CD4-positive, alpha-beta T cell (primary cell): ENCODE measurements at regions not wholly inside any gene's neighbourhood (a gene's known extent, or its start where the extent isn't known, plus 50 kb on each side); places are given as distances from the start of the nearest gene placed in this dataset.

Source experiments
- ATAC-seq: fragments of 200-7000 bp; cut with Tn5 transposase; one replicate; pipeline ENCODE4 v1.10.0; 2022; ENCODE audit warnings: mild to moderate bottlenecking; ENCODE audit not compliant: poor library complexity
- CTCF ChIA-PET: fragments of 350-600 bp; sonication (Branson Sonifier 250); formaldehyde crosslinking; loops from one replicate; lab custom pipeline; 2021; ENCODE audit warnings: antibody characterized with exemption, inconsistent platforms; lab: Charles Lee
- POLR2A ChIA-PET: fragments of 350-600 bp; sonication (Branson Sonifier 250); formaldehyde crosslinking; loops from one replicate; lab custom pipeline; 2021; ENCODE audit warnings: antibody characterized with exemption, inconsistent platforms; lab: Charles Lee
- DNase-seq, 14 experiments: peaks; one replicate each; pipeline ENCODE4 v3.0.0-alpha.2; 2013 to 2020; ENCODE audit warnings: mixed read lengths in 2 of 14
- H3K27ac ChIP-seq, 2 donors: one replicate each; pipeline versions ENCODE4 v1.5.1 to v1.7.0; 2013; ENCODE audit warnings: low read length in 2 of 2, low read depth in 1 of 2, mild to moderate bottlenecking in 1 of 2
- H3K27me3 ChIP-seq, 2 experiments: 1 replicate in 1 of 2; 2 replicates in 1 of 2; pipeline versions ENCODE4 v1.6.1 to v1.7.0; 2013; ENCODE audit warnings: low read length in 2 of 2, control low read depth in 1 of 2, mild to moderate bottlenecking in 1 of 2, moderate library complexity in 1 of 2; ENCODE audit not compliant: insufficient read depth in 2 of 2, control insufficient read depth in 1 of 2
- H3K36me3 ChIP-seq: one replicate; pipeline ENCODE4 v1.6.1; 2013; ENCODE audit warnings: low read length, control low read depth; ENCODE audit not compliant: insufficient read depth
- H3K4me1 ChIP-seq: one replicate; pipeline ENCODE4 v1.6.1; 2013; ENCODE audit warnings: low read length, control low read depth; ENCODE audit not compliant: insufficient read depth
- H3K4me3 ChIP-seq: one replicate; pipeline ENCODE4 v1.5.1; 2013; ENCODE audit warnings: mild to moderate bottlenecking, low read length, moderate library complexity
- H3K9me3 ChIP-seq, 2 experiments: 1 replicate in 1 of 2; 2 replicates in 1 of 2; pipeline versions ENCODE4 v1.6.1 to v1.7.0; 2013; ENCODE audit warnings: low read length in 2 of 2, mild to moderate bottlenecking in 2 of 2, control low read depth in 1 of 2, moderate library complexity in 1 of 2; ENCODE audit not compliant: control insufficient read depth in 1 of 2, insufficient read depth in 1 of 2
- H3K27ac Mint-ChIP-seq: one replicate; pipeline ENCODE4 v1.8.0; 2020; ENCODE audit warnings: mixed read lengths
- H3K27me3 Mint-ChIP-seq: one replicate; pipeline ENCODE4 v1.8.0; 2021; ENCODE audit warnings: mixed read lengths
- H3K36me3 Mint-ChIP-seq: one replicate; pipeline ENCODE4 v1.8.0; 2021; ENCODE audit warnings: low read depth, mixed read lengths
- H3K4me1 Mint-ChIP-seq: one replicate; pipeline ENCODE4 v1.8.0; 2021; ENCODE audit warnings: low read depth, mixed read lengths
- H3K4me3 Mint-ChIP-seq: one replicate; pipeline ENCODE4 v1.8.0; 2020; ENCODE audit warnings: mild to moderate bottlenecking, mixed read lengths
- H3K9me3 Mint-ChIP-seq: one replicate; pipeline ENCODE4 v1.8.0; 2020; ENCODE audit warnings: mixed read lengths
- intact Hi-C, 2 experiments: fragments of 100-400 bp; cut with DNase I in 1 of 2; cut with micrococcal nuclease in 1 of 2; formaldehyde crosslinking; loops; one replicate each; pipeline versions ENCODE4 v1.15.1 to v1.9.0; 2023 to 2025; cut with DNase I, micrococcal nuclease
- TF ChIP-seq, protein P1 (sequence below): fragments of 200-600 bp; IDR thresholded peaks from one replicate; pipeline ENCODE4 v1.8.0; 2022; ENCODE audit warnings: antibody characterized with exemption, mild to moderate bottlenecking

DNA sequence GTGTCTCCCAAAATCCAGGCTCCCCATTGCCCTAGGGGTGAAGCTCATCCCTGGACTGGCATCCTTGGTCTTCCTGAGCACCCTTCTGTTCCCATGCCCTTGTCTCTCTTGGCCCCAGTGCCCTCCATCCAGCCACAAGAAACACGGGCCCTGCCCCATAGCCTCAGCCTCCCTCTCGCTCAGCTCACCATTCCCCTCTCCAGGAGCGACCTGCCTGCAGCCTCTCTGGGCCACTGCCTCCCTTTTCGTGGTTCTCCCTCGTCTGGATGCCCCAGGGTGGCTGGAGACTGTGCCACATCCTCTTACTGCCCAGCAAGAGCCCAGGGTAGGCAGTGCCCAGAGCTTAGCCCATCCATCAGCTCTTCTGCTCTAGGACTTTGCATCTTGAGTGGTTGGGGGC, 532.1 kb downstream of the TBC1D22A start:
- peaks cover 0 to 14% of the 10 kb centered on the region in 2 experiments for H3K9me3 ChIP-seq
- Mint-ChIP-seq H3K27ac (no peak overlapping the region), H3K9me3 (no peaks in the 10 kb centered on the region), H3K4me1 (no peaks in the 10 kb centered on the region), H3K36me3 (no peaks in the 10 kb centered on the region), H3K27me3 (peaks cover 10% of the 10 kb centered on the region), H3K4me3 (no peak overlapping the region)
- no peaks in the 10 kb centered on the region for H3K4me1 ChIP-seq
- TF ChIP-seq, protein P1, sequence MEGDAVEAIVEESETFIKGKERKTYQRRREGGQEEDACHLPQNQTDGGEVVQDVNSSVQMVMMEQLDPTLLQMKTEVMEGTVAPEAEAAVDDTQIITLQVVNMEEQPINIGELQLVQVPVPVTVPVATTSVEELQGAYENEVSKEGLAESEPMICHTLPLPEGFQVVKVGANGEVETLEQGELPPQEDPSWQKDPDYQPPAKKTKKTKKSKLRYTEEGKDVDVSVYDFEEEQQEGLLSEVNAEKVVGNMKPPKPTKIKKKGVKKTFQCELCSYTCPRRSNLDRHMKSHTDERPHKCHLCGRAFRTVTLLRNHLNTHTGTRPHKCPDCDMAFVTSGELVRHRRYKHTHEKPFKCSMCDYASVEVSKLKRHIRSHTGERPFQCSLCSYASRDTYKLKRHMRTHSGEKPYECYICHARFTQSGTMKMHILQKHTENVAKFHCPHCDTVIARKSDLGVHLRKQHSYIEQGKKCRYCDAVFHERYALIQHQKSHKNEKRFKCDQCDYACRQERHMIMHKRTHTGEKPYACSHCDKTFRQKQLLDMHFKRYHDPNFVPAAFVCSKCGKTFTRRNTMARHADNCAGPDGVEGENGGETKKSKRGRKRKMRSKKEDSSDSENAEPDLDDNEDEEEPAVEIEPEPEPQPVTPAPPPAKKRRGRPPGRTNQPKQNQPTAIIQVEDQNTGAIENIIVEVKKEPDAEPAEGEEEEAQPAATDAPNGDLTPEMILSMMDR, result no peak
- DNase-seq, result no peak
- H3K4me3 ChIP-seq, result no peak overlapping the region
- ATAC-seq, result no peak
- H3K27me3 ChIP-seq, result peaks cover 0 to 2% of the 10 kb centered on the region in 2 experiments
- intact Hi-C loops, result no loop called here
- CTCF ChIA-PET, result interaction anchor here (0.5 kb wide), 1 partner anchor 12 kb away, joined by 3 read pairs; no protein-coding TSS in a partner anchor
- POLR2A ChIA-PET, result no interaction called here
- no peak overlapping the region for H3K27ac ChIP-seq
- H3K36me3 ChIP-seq, result no peaks in the 10 kb centered on the region

DNA sequence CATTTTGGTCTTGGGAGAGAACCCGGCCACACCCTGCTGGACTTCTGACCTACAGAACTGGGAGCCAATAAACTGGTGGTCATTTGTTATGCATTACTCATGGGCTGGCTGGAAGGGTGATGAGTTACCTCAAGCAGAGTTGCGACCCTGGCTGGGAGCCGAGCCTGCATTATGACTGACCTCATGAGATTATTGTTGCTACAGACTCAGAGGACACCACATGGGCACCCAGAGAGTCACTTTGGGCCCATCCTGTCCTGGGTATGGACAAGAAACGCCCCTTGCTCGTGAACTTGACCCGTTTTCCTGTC, 531.7 kb downstream of the TBC1D22A start:
- no peaks in the 10 kb centered on the region for H3K36me3 ChIP-seq
- H3K27ac ChIP-seq, result no peak overlapping the region
- Mint-ChIP-seq H3K27me3 (peaks cover 10% of the 10 kb centered on the region), H3K27ac (no peak overlapping the region), H3K4me1 (no peaks in the 10 kb centered on the region), H3K36me3 (no peaks in the 10 kb centered on the region), H3K9me3 (no peaks in the 10 kb centered on the region), H3K4me3 (no peak overlapping the region)
- no peak overlapping the region for H3K4me3 ChIP-seq
- ATAC-seq (no peak), DNase-seq (no peak)
- intact Hi-C loops, result no loop called here
- CTCF ChIA-PET, result interaction anchor here (0.5 kb wide), 1 partner anchor 13 kb away, joined by 3 read pairs; no protein-coding TSS in a partner anchor
- POLR2A ChIA-PET, result no interaction called here
- H3K27me3 ChIP-seq, result peaks cover 0 to 2% of the 10 kb centered on the region in 2 experiments
- TF ChIP-seq, protein P1, result no peak
- H3K9me3 ChIP-seq, result peaks cover 0 to 10% of the 10 kb centered on the region in 2 experiments
- H3K4me1 ChIP-seq, result no peaks in the 10 kb centered on the region

DNA sequence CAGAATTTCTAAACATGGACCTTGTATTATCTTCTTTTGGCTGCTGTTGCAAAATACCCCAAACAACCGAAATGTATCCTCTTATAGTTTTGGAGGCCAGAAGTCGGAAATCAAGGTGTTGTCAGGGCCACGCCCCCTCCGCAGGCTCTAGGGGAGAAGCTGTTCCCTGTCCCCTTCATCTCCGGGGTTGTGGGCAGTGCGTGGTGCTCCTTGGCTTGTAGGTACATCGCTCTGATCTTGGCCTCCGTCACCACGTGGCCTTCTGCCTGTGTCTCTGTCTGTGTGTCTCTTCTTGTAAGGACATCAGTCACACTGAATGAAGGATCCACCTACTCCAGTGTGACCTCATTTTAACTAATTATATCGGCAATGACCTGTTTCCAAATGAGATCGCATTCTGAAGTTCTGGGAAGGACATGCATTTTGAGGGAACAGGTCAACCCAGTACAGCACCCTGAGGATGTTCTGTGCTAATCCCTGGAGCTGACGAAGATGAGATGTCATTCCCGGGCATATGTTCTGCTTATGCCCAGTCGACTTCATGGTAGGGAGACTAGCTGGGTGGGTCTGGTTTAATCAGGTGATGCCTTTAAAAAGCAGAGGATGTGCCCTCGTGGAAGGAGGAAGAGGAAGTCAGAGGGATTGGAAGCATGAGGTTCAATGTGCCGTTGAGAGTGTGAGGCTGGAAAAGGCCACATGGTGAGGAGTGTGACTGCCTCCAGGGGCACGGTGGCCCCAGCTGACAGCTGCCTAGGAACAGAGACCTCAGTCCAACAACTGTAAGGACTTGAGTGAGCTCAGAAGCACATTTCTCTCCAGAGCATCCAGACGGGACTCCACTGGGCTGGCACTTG, 531.1 kb downstream of the TBC1D22A start:
- Mint-ChIP-seq H3K4me3 (no peak overlapping the region), H3K4me1 (no peaks in the 10 kb centered on the region), H3K27me3 (peaks cover 10% of the 10 kb centered on the region), H3K36me3 (no peaks in the 10 kb centered on the region), H3K27ac (no peak overlapping the region), H3K9me3 (no peaks in the 10 kb centered on the region)
- Histone ChIP-seq H3K4me3 (no peak overlapping the region), H3K27ac (no peak overlapping the region), H3K36me3 (no peaks in the 10 kb centered on the region), H3K9me3 (peaks cover 0 to 10% of the 10 kb centered on the region in 2 experiments), H3K27me3 (peaks cover 0 to 2% of the 10 kb centered on the region in 2 experiments), H3K4me1 (no peaks in the 10 kb centered on the region)
- ChIA-PET POLR2A (no interaction called here), CTCF (interaction anchor here (0.5 kb wide), 1 partner anchor 13 kb away, joined by 3 read pairs; no protein-coding TSS in a partner anchor)
- no peak for DNase-seq
- no peak for ATAC-seq
- TF ChIP-seq, protein P1, result no peak
- intact Hi-C loops, result no loop called here
